GM23338 (cell line): ENCODE measurements at regions not wholly inside any gene's neighbourhood (a gene's known extent, or its start where the extent isn't known, plus 50 kb on each side); places are given as distances from the start of the nearest gene placed in this dataset.

Experiments used
- ATAC-seq: fragments of 200-7000 bp; cut with Tn5 transposase; 3 replicates; pipeline ENCODE4 v1.9.1; 2020
- DNase-seq: peaks from one replicate; pipeline ENCODE4 v3.0.0-alpha.2; 2015; ENCODE audit warnings: low spot score
- H2AFZ ChIP-seq: fragments of 200-600 bp; sonication (generic); 2 replicates; pipeline ENCODE4 v1.8.0; 2016; ENCODE audit warnings: antibody characterized with exemption, mild to moderate bottlenecking, moderate library complexity
- H3F3A ChIP-seq: fragments of 200-600 bp; sonication (generic); replicated peaks from 2 replicates; pipeline ENCODE4 v1.8.0; 2017; ENCODE audit warnings: antibody characterized with exemption, mixed run types, low read depth
- H3K27ac ChIP-seq: fragments of 200-600 bp; sonication (generic); 2 replicates; pipeline ENCODE4 v1.6.1; 2016; ENCODE audit warnings: low read depth
- H3K27me3 ChIP-seq: fragments of 200-600 bp; sonication (generic); 2 replicates; pipeline ENCODE4 v1.8.0; 2016; ENCODE audit warnings: mild to moderate bottlenecking, mixed run types, moderate library complexity; ENCODE audit not compliant: insufficient read depth
- H3K36me3 ChIP-seq: fragments of 200-600 bp; sonication (generic); 2 replicates; pipeline ENCODE4 v1.8.0; 2016; ENCODE audit warnings: mild to moderate bottlenecking; ENCODE audit not compliant: insufficient read depth
- H3K4me1 ChIP-seq: fragments of 200-600 bp; sonication (generic); 2 replicates; pipeline ENCODE4 v1.8.0; 2016; ENCODE audit warnings: mild to moderate bottlenecking, moderate library complexity; ENCODE audit not compliant: insufficient read depth
- H3K4me2 ChIP-seq: fragments of 200-600 bp; sonication (generic); 2 replicates; pipeline ENCODE4 v1.7.1; 2017; ENCODE audit warnings: mixed run types
- H3K4me3 ChIP-seq: fragments of 200-600 bp; sonication (generic); 2 replicates; pipeline ENCODE4 v1.6.1; 2016; ENCODE audit warnings: mixed run types
- H3K79me2 ChIP-seq: fragments of 200-600 bp; sonication (generic); replicated peaks from 2 replicates; pipeline ENCODE4 v1.8.0; 2017; ENCODE audit warnings: mild to moderate bottlenecking; ENCODE audit not compliant: insufficient read depth
- H3K9me2 ChIP-seq: fragments of 200-600 bp; sonication (generic); 2 replicates; pipeline ENCODE4 v1.8.0; 2017; ENCODE audit not compliant: insufficient read depth
- H4K20me1 ChIP-seq: fragments of 200-600 bp; sonication (generic); replicated peaks from 2 replicates; pipeline ENCODE4 v1.8.0; 2017; ENCODE audit warnings: mild to moderate bottlenecking; ENCODE audit not compliant: insufficient read depth
- H3K27ac Mint-ChIP-seq: 2 replicates; pipeline ENCODE4 v1.8.0; 2020; ENCODE audit warnings: inconsistent platforms, mild to moderate bottlenecking, moderate library complexity, mixed read lengths
- H3K27me3 Mint-ChIP-seq: 3 replicates; pipeline ENCODE4 v1.8.0; 2022; ENCODE audit warnings: low read depth, mild to moderate bottlenecking, moderate library complexity, mixed read lengths, inconsistent platforms; ENCODE audit not compliant: insufficient read depth, poor library complexity
- H3K36me3 Mint-ChIP-seq: 3 replicates; pipeline ENCODE4 v1.8.0; 2021; ENCODE audit warnings: low read depth, mild to moderate bottlenecking, inconsistent platforms, moderate library complexity, mixed read lengths
- H3K4me1 Mint-ChIP-seq: 3 replicates; pipeline ENCODE4 v1.8.0; 2020; ENCODE audit warnings: mild to moderate bottlenecking, inconsistent platforms, mixed read lengths
- H3K4me3 Mint-ChIP-seq: 3 replicates; pipeline ENCODE4 v1.8.0; 2021; ENCODE audit warnings: moderate library complexity, mild to moderate bottlenecking, inconsistent platforms, mixed read lengths
- H3K9me3 Mint-ChIP-seq: 3 replicates; pipeline ENCODE4 v1.8.0; 2020; ENCODE audit warnings: moderate library complexity, mild to moderate bottlenecking, inconsistent platforms, mixed read lengths
- CREB1 ChIP-seq: fragments of 250-450 bp; sonication (Bioruptor Pico); IDR thresholded peaks from 2 replicates; pipeline ENCODE4 v1.5.0; 2020; ENCODE audit warnings: low read depth, mild to moderate bottlenecking, moderate library complexity
- ETS1 ChIP-seq: IDR thresholded peaks from 2 replicates; pipeline ENCODE4 v1.6.1; 2016; ENCODE audit warnings: antibody characterized with exemption
- EZH2phosphoT487 ChIP-seq: fragments of 200-600 bp; sonication (generic); IDR thresholded peaks from one replicate; pipeline ENCODE4 v1.8.1; 2018; ENCODE audit warnings: antibody characterized with exemption; ENCODE audit not compliant: unreplicated experiment
- JUNB ChIP-seq: IDR thresholded peaks from one replicate; pipeline ENCODE4 v1.6.1; 2016; ENCODE audit warnings: antibody characterized with exemption; ENCODE audit not compliant: unreplicated experiment
- NANOG ChIP-seq: IDR thresholded peaks from 2 replicates; pipeline ENCODE4 v1.6.1; 2016; ENCODE audit warnings: antibody characterized with exemption, borderline replicate concordance
- POLR2AphosphoS5 ChIP-seq: IDR thresholded peaks from 2 replicates; pipeline ENCODE4 v1.6.1; 2016; ENCODE audit warnings: antibody characterized with exemption, low read depth
- REST ChIP-seq: IDR thresholded peaks from one replicate; pipeline ENCODE4 v1.6.1; 2018; ENCODE audit warnings: antibody characterized with exemption; ENCODE audit not compliant: unreplicated experiment
- STAT1 ChIP-seq: IDR thresholded peaks from one replicate; pipeline ENCODE4 v1.6.1; 2016; ENCODE audit warnings: antibody characterized with exemption; ENCODE audit not compliant: unreplicated experiment
- ZNF114 ChIP-seq: fragments of 250-450 bp; sonication (Bioruptor Pico); IDR thresholded peaks from 2 replicates; pipeline ENCODE4 v1.5.0; 2020; ENCODE audit warnings: mild to moderate bottlenecking, moderate library complexity
- ZNF331 ChIP-seq: fragments of 250-450 bp; sonication (Bioruptor Pico); IDR thresholded peaks from 2 replicates; pipeline ENCODE4 v1.5.0; 2020; ENCODE audit warnings: low read depth, mild to moderate bottlenecking, moderate library complexity
- TF ChIP-seq, protein P1 (sequence below), 2 experiments: fragments of 200-600 bp in 1 of 2; sonication (generic) in 1 of 2; conservative IDR thresholded peaks; 2 replicates each; pipeline versions ENCODE4 v1.5.1 to v1.6.1; 2016 to 2017; ENCODE audit warnings: antibody characterized with exemption in 2 of 2, low read depth in 2 of 2, mild to moderate bottlenecking in 2 of 2, moderate library complexity in 1 of 2

DNA sequence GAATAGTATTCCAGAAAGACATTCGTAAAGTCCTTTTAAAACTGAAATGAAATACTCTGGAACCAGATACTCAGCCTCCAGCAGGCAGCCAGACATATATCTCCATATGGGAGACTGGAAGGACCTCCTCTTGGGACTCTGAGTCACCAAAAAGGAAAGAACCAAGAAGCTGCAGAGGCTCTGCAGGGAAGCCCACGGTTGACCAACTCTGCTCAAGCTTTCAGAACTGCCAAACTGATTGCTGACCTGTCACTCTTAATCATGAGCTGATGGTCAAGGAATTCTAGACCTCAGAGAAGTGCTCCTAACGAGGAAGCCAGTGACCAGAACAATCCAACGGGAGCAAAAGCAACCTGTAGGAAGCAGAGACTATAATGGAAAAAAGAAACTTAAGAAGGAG lies 434.7 kb downstream of the EIPR1 start (continued):
- no peak for TF ChIP-seq ETS1
- no peak for TF ChIP-seq POLR2AphosphoS5
- TF ChIP-seq REST = no peak
- no peak for TF ChIP-seq ZNF331 (CRISPR knock-in tag)
- no peak for TF ChIP-seq CREB1 (CRISPR knock-in tag)
- no peak for TF ChIP-seq JUNB
- no peak for TF ChIP-seq EZH2phosphoT487
- TF ChIP-seq ZNF114 = no peak

- no peak for DNase-seq
- no peak overlapping the region for H3K4me3 ChIP-seq
- no peak overlapping the region for H3K27ac Mint-ChIP-seq
- H3K27me3 ChIP-seq = no peaks in the 10 kb centered on the region
- peaks cover 17% of the 10 kb centered on the region for H3K9me3 Mint-ChIP-seq
- H3K4me1 ChIP-seq = no peaks in the 10 kb centered on the region
- peaks cover 2% of the 10 kb centered on the region; the same call in 2 of the 3 replicates for H3K36me3 Mint-ChIP-seq
- H3F3A ChIP-seq = no peaks in the 10 kb centered on the region
- no peaks in the 10 kb centered on the region for H4K20me1 ChIP-seq
- H3K4me3 Mint-ChIP-seq = no peak overlapping the region
- H3K79me2 ChIP-seq = no peaks in the 10 kb centered on the region
- H3K36me3 ChIP-seq = no peaks in the 10 kb centered on the region
- no peak for ATAC-seq
- no peak overlapping the region for H3K27ac ChIP-seq
- H3K9me2 ChIP-seq = no peaks in the 10 kb centered on the region
- H3K27me3 Mint-ChIP-seq = peaks cover 6% of the 10 kb centered on the region
- peaks cover 4% of the 10 kb centered on the region; the same call in 2 of the 3 replicates for H3K4me1 Mint-ChIP-seq
- no peak overlapping the region for H3K4me2 ChIP-seq
- no peak overlapping the region for H2AFZ ChIP-seq
- TF ChIP-seq ZNF114 (no peak), NANOG (no peak), STAT1 (no peak), ETS1 (no peak), ZNF331 (CRISPR knock-in tag) (no peak), JUNB (no peak)
- TF ChIP-seq, protein P1, sequence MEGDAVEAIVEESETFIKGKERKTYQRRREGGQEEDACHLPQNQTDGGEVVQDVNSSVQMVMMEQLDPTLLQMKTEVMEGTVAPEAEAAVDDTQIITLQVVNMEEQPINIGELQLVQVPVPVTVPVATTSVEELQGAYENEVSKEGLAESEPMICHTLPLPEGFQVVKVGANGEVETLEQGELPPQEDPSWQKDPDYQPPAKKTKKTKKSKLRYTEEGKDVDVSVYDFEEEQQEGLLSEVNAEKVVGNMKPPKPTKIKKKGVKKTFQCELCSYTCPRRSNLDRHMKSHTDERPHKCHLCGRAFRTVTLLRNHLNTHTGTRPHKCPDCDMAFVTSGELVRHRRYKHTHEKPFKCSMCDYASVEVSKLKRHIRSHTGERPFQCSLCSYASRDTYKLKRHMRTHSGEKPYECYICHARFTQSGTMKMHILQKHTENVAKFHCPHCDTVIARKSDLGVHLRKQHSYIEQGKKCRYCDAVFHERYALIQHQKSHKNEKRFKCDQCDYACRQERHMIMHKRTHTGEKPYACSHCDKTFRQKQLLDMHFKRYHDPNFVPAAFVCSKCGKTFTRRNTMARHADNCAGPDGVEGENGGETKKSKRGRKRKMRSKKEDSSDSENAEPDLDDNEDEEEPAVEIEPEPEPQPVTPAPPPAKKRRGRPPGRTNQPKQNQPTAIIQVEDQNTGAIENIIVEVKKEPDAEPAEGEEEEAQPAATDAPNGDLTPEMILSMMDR (conservative IDR thresholded peaks at IDR 0.05; ENCODE audit: low read depth in 2 of 2) = no peak
These were observed 435.4 kb downstream of the EIPR1 start for GRCh38 chr2:2942225-2942624.
